ENCODE measurements at regions not wholly inside any gene's neighbourhood (a gene's known extent, or its start where the extent isn't known, plus 50 kb on each side); places are given as distances from the start of the nearest gene placed in this dataset.
"Not testable (repeated sequence)": the region's sequence is repeated elsewhere in the genome, so short reads cannot be mapped to it uniquely, and the experiment has no call there.

- TF ChIP-seq CTCF (IDR thresholded peaks at IDR 0.05); RFX5 (IDR thresholded peaks at IDR 0.05; ENCODE audit: low read length); EZH2phosphoT487 (IDR thresholded peaks at IDR 0.05; ENCODE audit: borderline replicate concordance, low read depth); FOXJ3 (CRISPR knock-in tag; IDR thresholded peaks at IDR 0.05); ELF1 (IDR thresholded peaks at IDR 0.05); EP300 (IDR thresholded peaks at IDR 0.05; ENCODE audit: borderline replicate concordance in 1 of 2, low read depth in 1 of 2, low read length in 1 of 2); MAX (IDR thresholded peaks at IDR 0.05; ENCODE audit: low read depth); GATA2 (CRISPR knock-in tag; IDR thresholded peaks at IDR 0.05); FOSL2 (IDR thresholded peaks at IDR 0.05; ENCODE audit: borderline replicate concordance, low read depth); NRF1 (IDR thresholded peaks at IDR 0.05; ENCODE audit: low read depth, low read length): not testable (repeated sequence)
Measured at GRCh38 chr2:134062235-134062634, 191.6 kb upstream of the MGAT5 start.
